ENCODE measurements at regions not wholly inside any gene's neighbourhood (a gene's known extent, or its start where the extent isn't known, plus 50 kb on each side); places are given as distances from the start of the nearest gene placed in this dataset.
"Not testable (repeated sequence)": the region's sequence is repeated elsewhere in the genome, so short reads cannot be mapped to it uniquely, and the experiment has no call there.

GRCh38 chr7:104956753-104957450, 57.1 kb upstream of the KMT2E start:
- DNase-seq = peak; percentile 39 to 62

- no peak for DNase-seq
Measured at GRCh38 chr7:104958371-104958865, 55.6 kb upstream of the KMT2E start.

GRCh38 chr7:104959483-104959882, 54.5 kb upstream of the KMT2E start:
- DNase-seq = not testable (repeated sequence)

GRCh38 chr7:104960741-104961448, 53.1 kb upstream of the KMT2E start:
- peak; percentile 22 to 54 for DNase-seq

GRCh38 chr7:104961821-104962220, 52.2 kb upstream of the KMT2E start:
- DNase-seq = no peak

- no peak for DNase-seq
Measured at GRCh38 chr7:104962781-104963180, 51.2 kb upstream of the KMT2E start.

GRCh38 chr7:104963378-104963990, 50.5 kb upstream of the KMT2E start:
- no peak for DNase-seq

- DNase-seq = no peak
Measured at GRCh38 chr7:104963991-104964385, 50.0 kb upstream of the KMT2E start.

Data from CD4-positive, alpha-beta T cell treated with Interferon alpha-2 for 1 hour (primary cell).